Tibial artery (tissue), 4 donors: ENCODE measurements at regions not wholly inside any gene's neighbourhood (a gene's known extent, or its start where the extent isn't known, plus 50 kb on each side); places are given as distances from the start of the nearest gene placed in this dataset.

ENCODE experiments used
- DNase-seq, 2 donors: peaks; one replicate each; pipeline ENCODE4 v3.0.0-alpha.2; 2019
- H3K27ac ChIP-seq, 2 donors: fragments of 200-600 bp; sonication (generic) in 1 of 2; 1 replicate in 1 of 2; 2 replicates in 1 of 2; pipeline ENCODE4 v1.5.1; 2018 to 2019; ENCODE audit warnings: mild to moderate bottlenecking in 1 of 2
- H3K27me3 ChIP-seq, 2 donors: fragments of 200-600 bp; sonication (generic) in 1 of 2; one replicate each; pipeline versions ENCODE4 v1.5.1 to v1.6.0; 2016 to 2019
- H3K36me3 ChIP-seq, 3 donors: fragments of 200-600 bp; sonication (generic) in 2 of 3; one replicate each; pipeline ENCODE4 v1.5.1; 2016 to 2019; ENCODE audit warnings: mild to moderate bottlenecking in 2 of 3
- H3K4me1 ChIP-seq, 4 donors: fragments of 200-600 bp; sonication (generic) in 2 of 4; 1 replicate in 3 of 4; 2 replicates in 1 of 4; pipeline ENCODE4 v1.5.1; 2016 to 2019
- H3K4me3 ChIP-seq, 2 donors: fragments of 200-600 bp; sonication (generic) in 1 of 2; 1 replicate in 1 of 2; 2 replicates in 1 of 2; pipeline ENCODE4 v1.5.1; 2018 to 2019; ENCODE audit warnings: mild to moderate bottlenecking in 2 of 2
- H3K9me3 ChIP-seq, 3 donors: fragments of 200-600 bp; sonication (generic) in 1 of 3; one replicate each; pipeline ENCODE4 v1.5.1; 2016 to 2019
- CTCF ChIP-seq, 2 experiments: fragments of 200-600 bp in 1 of 2; fragments of 450-650 bp in 1 of 2; IDR thresholded peaks; one replicate each; pipeline ENCODE4 v1.5.1; 2017 to 2019; ENCODE audit warnings: antibody characterized with exemption in 2 of 2, mild to moderate bottlenecking in 1 of 2, moderate library complexity in 1 of 2
- intact Hi-C: fragments of 100-400 bp; cut with DNase I; formaldehyde crosslinking; loops from one replicate; pipeline ENCODE4 v1.15.0; 2023; ENCODE audit warnings: low total_unique reads

- no peaks in the 10 kb centered on the region for H3K27me3 ChIP-seq
- no peak for DNase-seq
- H3K36me3 ChIP-seq = no peaks in the 10 kb centered on the region
- H3K9me3 ChIP-seq = no peaks in the 10 kb centered on the region
- H3K27ac ChIP-seq = no peak overlapping the region
- intact Hi-C loops = no loop called here
- TF ChIP-seq CTCF (IDR thresholded peaks at IDR 0.05) = no peak
- H3K4me1 ChIP-seq = peaks cover 0 to 13% (median 0%) of the 10 kb centered on the region in 4 donors
- no peak overlapping the region for H3K4me3 ChIP-seq
Measured at GRCh38 chr18:45237343-45238098, 377.8 kb upstream of the SLC14A2 start.

DNA sequence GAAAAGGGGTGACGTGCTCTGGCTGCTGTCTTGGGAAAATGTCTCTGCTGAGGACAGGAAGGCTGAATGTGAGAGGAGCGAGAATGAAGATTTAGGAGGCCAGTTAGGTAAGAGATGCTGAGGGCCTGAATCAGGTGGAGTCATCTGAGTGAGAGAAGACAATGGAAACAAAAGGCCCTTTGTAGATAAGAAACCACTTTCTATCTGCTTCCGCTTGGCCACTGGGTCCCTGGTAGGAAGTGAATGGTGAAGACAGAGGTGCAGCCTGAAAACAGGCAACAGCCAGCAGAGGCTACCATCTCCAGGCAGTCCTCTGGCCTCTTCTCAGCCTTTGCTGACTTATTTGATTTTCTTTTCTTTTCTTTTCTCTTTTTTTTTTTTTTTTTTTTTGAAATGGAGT is 374.0 kb upstream of the SLC14A2 start:
- H3K9me3 ChIP-seq = no peaks in the 10 kb centered on the region
- H3K27me3 ChIP-seq = no peaks in the 10 kb centered on the region
- H3K4me3 ChIP-seq = no peak overlapping the region
- intact Hi-C loops = no loop called here
- H3K36me3 ChIP-seq = no peaks in the 10 kb centered on the region
- DNase-seq = no peak
- no peak for TF ChIP-seq CTCF (IDR thresholded peaks at IDR 0.05)
- H3K27ac ChIP-seq = peak overlapping the region in 1 of 2 donors; percentile 23
- peaks cover 0 to 45% (median 9%) of the 10 kb centered on the region in 4 donors for H3K4me1 ChIP-seq

DNA sequence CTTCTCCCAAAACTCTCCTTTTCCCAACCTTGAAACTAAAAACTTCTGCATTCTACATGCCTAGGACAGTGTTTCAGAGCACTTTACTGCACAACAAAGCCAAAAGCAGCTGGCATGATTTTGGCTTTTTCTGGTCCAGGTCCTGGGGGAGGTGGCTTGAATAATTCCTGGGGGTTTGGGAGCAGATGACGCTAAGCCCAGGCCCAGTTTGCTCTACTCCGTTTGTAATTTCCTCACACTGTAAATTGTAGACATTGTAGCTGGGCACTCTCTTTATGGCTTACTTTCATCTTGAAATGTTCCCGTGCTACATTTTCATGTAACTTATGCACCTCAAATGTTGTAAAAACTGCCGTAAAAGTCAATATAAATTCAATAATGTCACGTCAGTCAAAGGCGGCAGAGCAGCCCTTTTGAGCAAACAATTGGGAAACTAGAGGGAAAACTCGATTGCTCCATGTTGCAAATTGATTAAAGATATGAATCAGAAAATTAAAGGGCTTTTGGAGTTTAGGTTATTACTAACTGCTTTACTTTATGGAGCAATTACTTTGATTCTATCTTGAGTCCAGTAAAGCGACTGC is 373.2 kb upstream of the SLC14A2 start:
- Histone ChIP-seq H3K4me3 (no peak overlapping the region), H3K4me1 (peaks cover 0 to 50% (median 10%) of the 10 kb centered on the region in 4 donors), H3K36me3 (no peaks in the 10 kb centered on the region), H3K27ac (peak overlapping the region in 1 of 2 donors; percentile 23), H3K9me3 (no peaks in the 10 kb centered on the region), H3K27me3 (no peaks in the 10 kb centered on the region)
- no peak for TF ChIP-seq CTCF (IDR thresholded peaks at IDR 0.05)
- intact Hi-C loops = no loop called here
- DNase-seq = no peak

DNA sequence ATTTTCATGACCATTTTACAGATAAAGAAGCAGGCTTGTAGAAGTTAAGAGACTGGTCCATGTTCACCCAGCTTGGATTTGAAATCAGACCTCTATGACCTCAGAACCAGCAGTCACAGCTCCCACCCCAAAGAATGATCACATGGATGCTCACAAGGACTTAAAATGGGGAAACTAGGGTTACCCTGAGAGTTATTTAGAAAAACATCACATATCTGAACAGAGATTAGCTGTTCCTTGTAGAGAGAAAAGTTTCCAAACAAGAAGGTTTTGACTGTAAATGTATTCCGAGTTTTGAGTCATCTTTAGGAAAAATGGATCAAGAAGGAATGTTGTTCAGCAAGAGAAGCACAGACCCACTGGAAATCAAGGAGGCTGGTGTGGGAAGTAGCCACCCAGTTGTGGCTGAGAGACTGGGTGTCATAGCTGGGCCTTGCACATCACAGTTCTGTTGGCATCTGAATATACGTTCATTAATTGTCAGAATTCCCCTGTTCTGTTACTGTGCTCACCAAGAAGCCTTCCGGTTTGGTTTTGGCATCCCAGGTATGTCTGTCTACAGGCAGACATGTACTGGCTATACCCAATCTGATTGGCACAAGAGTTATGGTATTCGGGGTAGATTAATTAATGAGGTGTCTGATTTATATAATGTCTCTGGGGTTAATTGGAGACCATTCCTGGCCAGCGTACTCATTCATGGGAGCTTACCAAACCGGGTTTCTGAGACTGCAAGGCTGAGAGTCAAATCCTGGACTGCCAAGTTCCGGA is 371.8 kb upstream of the SLC14A2 start:
- no peak for DNase-seq
- peaks cover 0 to 65% (median 21%) of the 10 kb centered on the region in 4 donors for H3K4me1 ChIP-seq
- H3K4me3 ChIP-seq = no peak overlapping the region
- no peak for TF ChIP-seq CTCF (IDR thresholded peaks at IDR 0.05)
- intact Hi-C loops = no loop called here
- H3K27me3 ChIP-seq = no peaks in the 10 kb centered on the region
- H3K36me3 ChIP-seq = no peaks in the 10 kb centered on the region
- H3K27ac ChIP-seq = peak overlapping the region; percentile 2 to 76
- no peaks in the 10 kb centered on the region for H3K9me3 ChIP-seq

GRCh38 chr18:45245091-45245511 is 370.2 kb upstream of the SLC14A2 start:
- Histone ChIP-seq H3K4me1 (peaks cover 0 to 80% (median 34%) of the 10 kb centered on the region in 4 donors), H3K4me3 (no peak overlapping the region), H3K27me3 (no peaks in the 10 kb centered on the region), H3K36me3 (no peaks in the 10 kb centered on the region), H3K9me3 (no peaks in the 10 kb centered on the region), H3K27ac (peak overlapping the region in 1 of 2 donors; percentile 76)
- DNase-seq = no peak
- intact Hi-C loops = no loop called here
- no peak for TF ChIP-seq CTCF (IDR thresholded peaks at IDR 0.05)
